ENCODE measurements at regions not wholly inside any gene's neighbourhood (a gene's known extent, or its start where the extent isn't known, plus 50 kb on each side); places are given as distances from the start of the nearest gene placed in this dataset.

GRCh38 chr6:140062043-140063020 lies 687.9 kb upstream of the CITED2 start:
- H3K9me3 Mint-ChIP-seq: peaks cover 0 to 5% (median 0%) of the 10 kb centered on the region in 7 donors
- H3K27ac Mint-ChIP-seq: no peak overlapping the region
- no peaks in the 10 kb centered on the region for H3K36me3 ChIP-seq (ENCODE audit: control insufficient read depth, insufficient read depth, low read length)
- H3K4me3 Mint-ChIP-seq: no peak overlapping the region
- DNase-seq (no peak), ATAC-seq (ENCODE audit: low read depth in 2 of 2) (no peak)
- H3K4me1 Mint-ChIP-seq: no peaks in the 10 kb centered on the region
- H3K4me3 ChIP-seq (ENCODE audit: low read depth, low read length): no peak overlapping the region
- H3K36me3 Mint-ChIP-seq: no peaks in the 10 kb centered on the region
- H3K27me3 ChIP-seq (ENCODE audit: control insufficient read depth, insufficient read depth, low read length): no peaks in the 10 kb centered on the region
- no peaks in the 10 kb centered on the region for H3K9me3 ChIP-seq (ENCODE audit: control insufficient read depth in 2 of 2, low read length in 2 of 2)
- no peaks in the 10 kb centered on the region for H3K27me3 Mint-ChIP-seq
- H3K4me1 ChIP-seq (ENCODE audit: control insufficient read depth, insufficient read depth, low read length, poor library complexity, severe bottlenecking): no peaks in the 10 kb centered on the region
- no peak overlapping the region for H3K27ac ChIP-seq (ENCODE audit: insufficient read depth, low read length, poor library complexity, severe bottlenecking)

GRCh38 chr6:140061110-140062042 lies 686.9 kb upstream of the CITED2 start:
- Mint-ChIP-seq H3K9me3 (peaks cover 0 to 5% (median 0%) of the 10 kb centered on the region in 7 donors), H3K27ac (no peak overlapping the region)

GRCh38 chr6:140059947-140060346 lies 685.5 kb upstream of the CITED2 start:
- H3K9me3 Mint-ChIP-seq: peaks cover 0 to 5% (median 0%) of the 10 kb centered on the region in 7 donors
- no peak for DNase-seq
- H3K27me3 Mint-ChIP-seq: no peaks in the 10 kb centered on the region
- no peaks in the 10 kb centered on the region for H3K4me1 Mint-ChIP-seq
- no peak overlapping the region for H3K4me3 ChIP-seq (ENCODE audit: low read depth, low read length)
- H3K9me3 ChIP-seq (ENCODE audit: control insufficient read depth in 2 of 2, low read length in 2 of 2): no peaks in the 10 kb centered on the region
- H3K36me3 ChIP-seq (ENCODE audit: control insufficient read depth, insufficient read depth, low read length): no peaks in the 10 kb centered on the region
- H3K36me3 Mint-ChIP-seq: no peaks in the 10 kb centered on the region
- H3K27ac Mint-ChIP-seq: no peak overlapping the region
- H3K27me3 ChIP-seq (ENCODE audit: control insufficient read depth, insufficient read depth, low read length): peaks cover 2% of the 10 kb centered on the region
- no peak overlapping the region for H3K4me3 Mint-ChIP-seq
- no peaks in the 10 kb centered on the region for H3K4me1 ChIP-seq (ENCODE audit: control insufficient read depth, insufficient read depth, low read length, poor library complexity, severe bottlenecking)
- H3K27ac ChIP-seq (ENCODE audit: insufficient read depth, low read length, poor library complexity, severe bottlenecking): no peak overlapping the region
- no peak for ATAC-seq (ENCODE audit: low read depth in 2 of 2)

More at GRCh38 chr6:140061110-140062042, 686.9 kb upstream of the CITED2 start:
- Mint-ChIP-seq H3K4me3 (no peak overlapping the region), H3K27me3 (no peaks in the 10 kb centered on the region), H3K4me1 (no peaks in the 10 kb centered on the region), H3K36me3 (no peaks in the 10 kb centered on the region)
- Histone ChIP-seq H3K36me3 (ENCODE audit: control insufficient read depth, insufficient read depth, low read length) (no peaks in the 10 kb centered on the region), H3K9me3 (ENCODE audit: control insufficient read depth in 2 of 2, low read length in 2 of 2) (no peaks in the 10 kb centered on the region), H3K4me1 (ENCODE audit: control insufficient read depth, insufficient read depth, low read length, poor library complexity, severe bottlenecking) (no peaks in the 10 kb centered on the region), H3K27ac (ENCODE audit: insufficient read depth, low read length, poor library complexity, severe bottlenecking) (no peak overlapping the region), H3K4me3 (ENCODE audit: low read depth, low read length) (no peak overlapping the region), H3K27me3 (ENCODE audit: control insufficient read depth, insufficient read depth, low read length) (peaks cover 1% of the 10 kb centered on the region)
- ATAC-seq (ENCODE audit: low read depth in 2 of 2) (no peak), DNase-seq (no peak)

GRCh38 chr6:140058863-140059262 lies 684.4 kb upstream of the CITED2 start:
- H3K36me3 ChIP-seq (ENCODE audit: control insufficient read depth, insufficient read depth, low read length): no peaks in the 10 kb centered on the region
- no peak overlapping the region for H3K4me3 Mint-ChIP-seq
- no peak overlapping the region for H3K4me3 ChIP-seq (ENCODE audit: low read depth, low read length)
- peaks cover 2% of the 10 kb centered on the region for H3K27me3 ChIP-seq (ENCODE audit: control insufficient read depth, insufficient read depth, low read length)
- ATAC-seq (ENCODE audit: low read depth in 2 of 2) (no peak), DNase-seq (no peak)
- no peaks in the 10 kb centered on the region for H3K4me1 ChIP-seq (ENCODE audit: control insufficient read depth, insufficient read depth, low read length, poor library complexity, severe bottlenecking)
- no peaks in the 10 kb centered on the region for H3K4me1 Mint-ChIP-seq
- H3K9me3 Mint-ChIP-seq: peaks cover 0 to 5% (median 1%) of the 10 kb centered on the region in 7 donors
- H3K9me3 ChIP-seq (ENCODE audit: control insufficient read depth in 2 of 2, low read length in 2 of 2): no peaks in the 10 kb centered on the region
- H3K36me3 Mint-ChIP-seq: no peaks in the 10 kb centered on the region
- H3K27ac ChIP-seq (ENCODE audit: insufficient read depth, low read length, poor library complexity, severe bottlenecking): no peak overlapping the region
- H3K27ac Mint-ChIP-seq: no peak overlapping the region
- H3K27me3 Mint-ChIP-seq: no peaks in the 10 kb centered on the region

GRCh38 chr6:140052736-140053729 lies 678.6 kb upstream of the CITED2 start:
- Histone ChIP-seq H3K4me3 (ENCODE audit: low read depth, low read length) (no peak overlapping the region), H3K27me3 (ENCODE audit: control insufficient read depth, insufficient read depth, low read length) (peaks cover 2% of the 10 kb centered on the region), H3K27ac (ENCODE audit: insufficient read depth, low read length, poor library complexity, severe bottlenecking) (no peak overlapping the region), H3K36me3 (ENCODE audit: control insufficient read depth, insufficient read depth, low read length) (no peaks in the 10 kb centered on the region), H3K9me3 (ENCODE audit: control insufficient read depth in 2 of 2, low read length in 2 of 2) (no peaks in the 10 kb centered on the region), H3K4me1 (ENCODE audit: control insufficient read depth, insufficient read depth, low read length, poor library complexity, severe bottlenecking) (no peaks in the 10 kb centered on the region)
- Mint-ChIP-seq H3K27me3 (no peaks in the 10 kb centered on the region), H3K36me3 (no peaks in the 10 kb centered on the region), H3K4me1 (no peaks in the 10 kb centered on the region), H3K9me3 (peaks cover 0 to 4% (median 0%) of the 10 kb centered on the region in 7 donors), H3K4me3 (no peak overlapping the region), H3K27ac (peak overlapping the region in 1 of 3 donors; percentile 16)
- DNase-seq: no peak
- ATAC-seq (ENCODE audit: low read depth in 2 of 2): no peak

GRCh38 chr6:140051521-140052512 lies 677.4 kb upstream of the CITED2 start:
- Mint-ChIP-seq H3K27ac (no peak overlapping the region), H3K4me3 (no peak overlapping the region), H3K36me3 (no peaks in the 10 kb centered on the region)

More at GRCh38 chr6:140051521-140052512, 677.4 kb upstream of the CITED2 start:
- Mint-ChIP-seq H3K9me3 (peaks cover 0 to 4% (median 0%) of the 10 kb centered on the region in 7 donors), H3K27me3 (no peaks in the 10 kb centered on the region), H3K4me1 (no peaks in the 10 kb centered on the region)
- Histone ChIP-seq H3K4me1 (ENCODE audit: control insufficient read depth, insufficient read depth, low read length, poor library complexity, severe bottlenecking) (no peaks in the 10 kb centered on the region), H3K27me3 (ENCODE audit: control insufficient read depth, insufficient read depth, low read length) (peaks cover 2% of the 10 kb centered on the region), H3K36me3 (ENCODE audit: control insufficient read depth, insufficient read depth, low read length) (no peaks in the 10 kb centered on the region), H3K4me3 (ENCODE audit: low read depth, low read length) (no peak overlapping the region), H3K9me3 (ENCODE audit: control insufficient read depth in 2 of 2, low read length in 2 of 2) (no peaks in the 10 kb centered on the region), H3K27ac (ENCODE audit: insufficient read depth, low read length, poor library complexity, severe bottlenecking) (no peak overlapping the region)
- no peak for ATAC-seq (ENCODE audit: low read depth in 2 of 2)
- no peak for DNase-seq

All from CD4-positive, CD25-positive, alpha-beta regulatory T cell (primary cell).